ENCODE measurements at regions not wholly inside any gene's neighbourhood (a gene's known extent, or its start where the extent isn't known, plus 50 kb on each side); places are given as distances from the start of the nearest gene placed in this dataset.

GRCh38 chr3:166420071-166420470 lies 582.8 kb upstream of the BCHE start:
- Histone ChIP-seq H3K36me3 (ENCODE audit: control insufficient read depth in 2 of 3, insufficient read depth in 3 of 3, low read length in 3 of 3) (no peaks in the 10 kb centered on the region), H3K9ac (ENCODE audit: low read length in 3 of 3) (no peak overlapping the region), H3K27me3 (ENCODE audit: control insufficient read depth, insufficient read depth, low read length) (no peaks in the 10 kb centered on the region), H3K4me1 (ENCODE audit: control insufficient read depth in 2 of 3, insufficient read depth in 2 of 3, low read depth in 1 of 3, low read length in 3 of 3) (no peaks in the 10 kb centered on the region), H3K27ac (ENCODE audit: low read depth in 2 of 2, low read length in 2 of 2) (no peak overlapping the region), H3K9me3 (ENCODE audit: control insufficient read depth in 2 of 3, insufficient read depth in 1 of 3, low read length in 3 of 3) (no peaks in the 10 kb centered on the region), H3K4me3 (ENCODE audit: low read length in 3 of 3) (no peak overlapping the region)
- no peak for DNase-seq
- no peak for FAIRE-seq
- TF ChIP-seq CTCF (IDR thresholded peaks at IDR 0.05; ENCODE audit: borderline replicate concordance, extremely low read depth, insufficient read depth), result no peak
- intact Hi-C loops (cut with DNase I), result no loop called here

DNA sequence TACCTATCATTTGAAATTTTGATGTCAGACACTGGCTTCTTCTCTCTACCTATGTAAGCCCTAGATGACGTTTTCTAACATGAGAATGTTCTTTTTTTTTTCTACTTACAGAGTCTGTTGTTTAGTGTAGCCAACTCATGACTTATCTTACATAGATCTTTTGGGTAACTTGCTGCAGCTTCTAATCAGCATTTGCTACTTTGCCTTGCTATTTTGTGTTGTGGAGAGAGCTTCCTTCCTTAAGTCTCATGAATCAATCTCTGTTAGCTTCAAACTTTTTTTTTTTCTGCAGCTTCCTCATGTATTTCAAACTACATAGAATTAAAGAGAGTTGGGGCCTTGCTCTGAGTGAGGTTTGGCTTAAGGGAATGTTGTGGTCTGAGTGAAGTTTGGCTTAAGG lies 568.7 kb upstream of the BCHE start:
- Histone ChIP-seq H3K4me1 (ENCODE audit: control insufficient read depth in 2 of 3, insufficient read depth in 2 of 3, low read depth in 1 of 3, low read length in 3 of 3) (no peaks in the 10 kb centered on the region), H3K36me3 (ENCODE audit: control insufficient read depth in 2 of 3, insufficient read depth in 3 of 3, low read length in 3 of 3) (no peaks in the 10 kb centered on the region), H3K9me3 (ENCODE audit: control insufficient read depth in 2 of 3, insufficient read depth in 1 of 3, low read length in 3 of 3) (no peaks in the 10 kb centered on the region), H3K27ac (ENCODE audit: low read depth in 2 of 2, low read length in 2 of 2) (no peak overlapping the region), H3K27me3 (ENCODE audit: control insufficient read depth, insufficient read depth, low read length) (no peaks in the 10 kb centered on the region), H3K9ac (ENCODE audit: low read length in 3 of 3) (no peak overlapping the region), H3K4me3 (ENCODE audit: low read length in 3 of 3) (no peak overlapping the region)
- TF ChIP-seq CTCF (IDR thresholded peaks at IDR 0.05; ENCODE audit: borderline replicate concordance, extremely low read depth, insufficient read depth), result no peak
- intact Hi-C loops (cut with DNase I), result no loop called here
- DNase-seq (no peak), FAIRE-seq (no peak)

DNA sequence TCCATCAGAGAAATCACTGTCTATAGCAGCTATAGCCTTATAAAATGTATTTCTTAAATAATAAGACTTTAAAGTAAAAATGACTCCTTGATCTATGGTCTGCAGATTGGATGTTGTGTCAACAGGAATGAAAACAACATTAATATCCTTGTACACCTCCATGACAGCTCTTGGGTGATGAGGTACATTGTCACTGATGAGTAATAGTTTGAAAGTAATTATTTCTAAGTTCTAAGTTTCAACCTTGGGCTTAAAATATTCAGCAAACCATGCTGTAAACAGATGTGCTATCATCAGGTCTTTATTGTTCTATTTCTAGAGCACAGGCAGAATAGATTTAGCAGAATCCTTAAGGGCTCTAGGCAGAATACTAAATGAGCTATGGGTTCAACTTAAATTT lies 568.2 kb upstream of the BCHE start:
- Histone ChIP-seq H3K4me3 (ENCODE audit: low read length in 3 of 3) (no peak overlapping the region), H3K9ac (ENCODE audit: low read length in 3 of 3) (no peak overlapping the region), H3K27ac (ENCODE audit: low read depth in 2 of 2, low read length in 2 of 2) (no peak overlapping the region), H3K36me3 (ENCODE audit: control insufficient read depth in 2 of 3, insufficient read depth in 3 of 3, low read length in 3 of 3) (no peaks in the 10 kb centered on the region), H3K27me3 (ENCODE audit: control insufficient read depth, insufficient read depth, low read length) (no peaks in the 10 kb centered on the region), H3K4me1 (ENCODE audit: control insufficient read depth in 2 of 3, insufficient read depth in 2 of 3, low read depth in 1 of 3, low read length in 3 of 3) (no peaks in the 10 kb centered on the region), H3K9me3 (ENCODE audit: control insufficient read depth in 2 of 3, insufficient read depth in 1 of 3, low read length in 3 of 3) (no peaks in the 10 kb centered on the region)
- FAIRE-seq, result no peak
- intact Hi-C loops (cut with DNase I), result no loop called here
- no peak for TF ChIP-seq CTCF (IDR thresholded peaks at IDR 0.05; ENCODE audit: borderline replicate concordance, extremely low read depth, insufficient read depth)
- no peak for DNase-seq

- Histone ChIP-seq H3K36me3 (ENCODE audit: control insufficient read depth in 2 of 3, insufficient read depth in 3 of 3, low read length in 3 of 3) (no peaks in the 10 kb centered on the region), H3K4me1 (ENCODE audit: control insufficient read depth in 2 of 3, insufficient read depth in 2 of 3, low read depth in 1 of 3, low read length in 3 of 3) (no peaks in the 10 kb centered on the region), H3K9ac (ENCODE audit: low read length in 3 of 3) (no peak overlapping the region), H3K9me3 (ENCODE audit: control insufficient read depth in 2 of 3, insufficient read depth in 1 of 3, low read length in 3 of 3) (no peaks in the 10 kb centered on the region), H3K4me3 (ENCODE audit: low read length in 3 of 3) (no peak overlapping the region), H3K27ac (ENCODE audit: low read depth in 2 of 2, low read length in 2 of 2) (no peak overlapping the region), H3K27me3 (ENCODE audit: control insufficient read depth, insufficient read depth, low read length) (no peaks in the 10 kb centered on the region)
- DNase-seq (no peak), FAIRE-seq (no peak)
- no peak for TF ChIP-seq CTCF (IDR thresholded peaks at IDR 0.05; ENCODE audit: borderline replicate concordance, extremely low read depth, insufficient read depth)
- intact Hi-C loops (cut with DNase I), result no loop called here
Measured at GRCh38 chr3:166390303-166390702, 553.1 kb upstream of the BCHE start.
